Vagina (tissue), 2 donors: ENCODE measurements at regions not wholly inside any gene's neighbourhood (a gene's known extent, or its start where the extent isn't known, plus 50 kb on each side); places are given as distances from the start of the nearest gene placed in this dataset.
"Not testable (repeated sequence)": the region's sequence is repeated elsewhere in the genome, so short reads cannot be mapped to it uniquely, and the experiment has no call there.

Experiments
- POLR2AphosphoS5 ChIP-seq, 2 donors: sonication (generic); formaldehyde crosslinking; IDR thresholded peaks; one replicate each; pipeline ENCODE4 v1.9.0; 2017; ENCODE audit warnings: antibody characterized with exemption in 2 of 2, mild to moderate bottlenecking in 2 of 2, low read depth in 1 of 2; ENCODE audit not compliant: insufficient read depth in 1 of 2
- TF ChIP-seq, protein P1 (sequence below), 3 experiments: fragments of 450-650 bp in 2 of 3; fragments of 200-600 bp in 1 of 3; sonication (generic) in 1 of 3; IDR thresholded peaks; one replicate each; pipeline ENCODE4 v1.5.1; 2017 to 2019; ENCODE audit warnings: antibody characterized with exemption in 3 of 3, mild to moderate bottlenecking in 2 of 3, moderate library complexity in 2 of 3

DNA sequence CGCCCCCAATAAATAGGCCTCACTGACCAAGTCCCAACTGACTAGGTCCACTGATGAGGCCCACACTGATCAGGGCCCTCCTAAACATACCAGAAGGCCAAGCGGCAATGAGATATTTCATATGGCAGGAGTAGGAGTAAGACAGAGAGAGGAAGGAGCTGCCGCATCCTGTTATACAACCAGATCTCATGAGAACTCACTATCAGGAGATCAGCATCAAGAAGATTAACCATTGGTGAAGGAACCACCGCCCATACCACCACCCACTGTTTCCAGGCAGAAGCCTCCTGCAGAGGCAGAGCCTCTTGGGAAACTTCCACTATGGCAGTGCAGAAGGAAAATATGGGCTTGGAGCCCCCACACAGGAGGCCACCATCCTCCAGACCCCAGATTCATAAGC is 95.0 kb upstream of the CTSV start:
- TF ChIP-seq, protein P1, sequence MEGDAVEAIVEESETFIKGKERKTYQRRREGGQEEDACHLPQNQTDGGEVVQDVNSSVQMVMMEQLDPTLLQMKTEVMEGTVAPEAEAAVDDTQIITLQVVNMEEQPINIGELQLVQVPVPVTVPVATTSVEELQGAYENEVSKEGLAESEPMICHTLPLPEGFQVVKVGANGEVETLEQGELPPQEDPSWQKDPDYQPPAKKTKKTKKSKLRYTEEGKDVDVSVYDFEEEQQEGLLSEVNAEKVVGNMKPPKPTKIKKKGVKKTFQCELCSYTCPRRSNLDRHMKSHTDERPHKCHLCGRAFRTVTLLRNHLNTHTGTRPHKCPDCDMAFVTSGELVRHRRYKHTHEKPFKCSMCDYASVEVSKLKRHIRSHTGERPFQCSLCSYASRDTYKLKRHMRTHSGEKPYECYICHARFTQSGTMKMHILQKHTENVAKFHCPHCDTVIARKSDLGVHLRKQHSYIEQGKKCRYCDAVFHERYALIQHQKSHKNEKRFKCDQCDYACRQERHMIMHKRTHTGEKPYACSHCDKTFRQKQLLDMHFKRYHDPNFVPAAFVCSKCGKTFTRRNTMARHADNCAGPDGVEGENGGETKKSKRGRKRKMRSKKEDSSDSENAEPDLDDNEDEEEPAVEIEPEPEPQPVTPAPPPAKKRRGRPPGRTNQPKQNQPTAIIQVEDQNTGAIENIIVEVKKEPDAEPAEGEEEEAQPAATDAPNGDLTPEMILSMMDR (IDR thresholded peaks at IDR 0.05), result not testable (repeated sequence)
- not testable (repeated sequence) for TF ChIP-seq POLR2AphosphoS5 (IDR thresholded peaks at IDR 0.05; ENCODE audit: insufficient read depth in 1 of 2, low read depth in 1 of 2)
